GM23338 (cell line): ENCODE measurements at regions not wholly inside any gene's neighbourhood (a gene's known extent, or its start where the extent isn't known, plus 50 kb on each side); places are given as distances from the start of the nearest gene placed in this dataset.

Experiments used
- ATAC-seq: fragments of 200-7000 bp; cut with Tn5 transposase; 3 replicates; pipeline ENCODE4 v1.9.1; 2020
- DNase-seq: peaks from one replicate; pipeline ENCODE4 v3.0.0-alpha.2; 2015; ENCODE audit warnings: low spot score
- H2AFZ ChIP-seq: fragments of 200-600 bp; sonication (generic); 2 replicates; pipeline ENCODE4 v1.8.0; 2016; ENCODE audit warnings: antibody characterized with exemption, mild to moderate bottlenecking, moderate library complexity
- H3F3A ChIP-seq: fragments of 200-600 bp; sonication (generic); replicated peaks from 2 replicates; pipeline ENCODE4 v1.8.0; 2017; ENCODE audit warnings: antibody characterized with exemption, mixed run types, low read depth
- H3K27ac ChIP-seq: fragments of 200-600 bp; sonication (generic); 2 replicates; pipeline ENCODE4 v1.6.1; 2016; ENCODE audit warnings: low read depth
- H3K27me3 ChIP-seq: fragments of 200-600 bp; sonication (generic); 2 replicates; pipeline ENCODE4 v1.8.0; 2016; ENCODE audit warnings: mild to moderate bottlenecking, mixed run types, moderate library complexity; ENCODE audit not compliant: insufficient read depth
- H3K36me3 ChIP-seq: fragments of 200-600 bp; sonication (generic); 2 replicates; pipeline ENCODE4 v1.8.0; 2016; ENCODE audit warnings: mild to moderate bottlenecking; ENCODE audit not compliant: insufficient read depth
- H3K4me1 ChIP-seq: fragments of 200-600 bp; sonication (generic); 2 replicates; pipeline ENCODE4 v1.8.0; 2016; ENCODE audit warnings: mild to moderate bottlenecking, moderate library complexity; ENCODE audit not compliant: insufficient read depth
- H3K4me2 ChIP-seq: fragments of 200-600 bp; sonication (generic); 2 replicates; pipeline ENCODE4 v1.7.1; 2017; ENCODE audit warnings: mixed run types
- H3K4me3 ChIP-seq: fragments of 200-600 bp; sonication (generic); 2 replicates; pipeline ENCODE4 v1.6.1; 2016; ENCODE audit warnings: mixed run types
- H3K79me2 ChIP-seq: fragments of 200-600 bp; sonication (generic); replicated peaks from 2 replicates; pipeline ENCODE4 v1.8.0; 2017; ENCODE audit warnings: mild to moderate bottlenecking; ENCODE audit not compliant: insufficient read depth
- H3K9me2 ChIP-seq: fragments of 200-600 bp; sonication (generic); 2 replicates; pipeline ENCODE4 v1.8.0; 2017; ENCODE audit not compliant: insufficient read depth
- H4K20me1 ChIP-seq: fragments of 200-600 bp; sonication (generic); replicated peaks from 2 replicates; pipeline ENCODE4 v1.8.0; 2017; ENCODE audit warnings: mild to moderate bottlenecking; ENCODE audit not compliant: insufficient read depth
- H3K27ac Mint-ChIP-seq: 2 replicates; pipeline ENCODE4 v1.8.0; 2020; ENCODE audit warnings: inconsistent platforms, mild to moderate bottlenecking, moderate library complexity, mixed read lengths
- H3K27me3 Mint-ChIP-seq: 3 replicates; pipeline ENCODE4 v1.8.0; 2022; ENCODE audit warnings: low read depth, mild to moderate bottlenecking, moderate library complexity, mixed read lengths, inconsistent platforms; ENCODE audit not compliant: insufficient read depth, poor library complexity
- H3K36me3 Mint-ChIP-seq: 3 replicates; pipeline ENCODE4 v1.8.0; 2021; ENCODE audit warnings: low read depth, mild to moderate bottlenecking, inconsistent platforms, moderate library complexity, mixed read lengths
- H3K4me1 Mint-ChIP-seq: 3 replicates; pipeline ENCODE4 v1.8.0; 2020; ENCODE audit warnings: mild to moderate bottlenecking, inconsistent platforms, mixed read lengths
- H3K4me3 Mint-ChIP-seq: 3 replicates; pipeline ENCODE4 v1.8.0; 2021; ENCODE audit warnings: moderate library complexity, mild to moderate bottlenecking, inconsistent platforms, mixed read lengths
- H3K9me3 Mint-ChIP-seq: 3 replicates; pipeline ENCODE4 v1.8.0; 2020; ENCODE audit warnings: moderate library complexity, mild to moderate bottlenecking, inconsistent platforms, mixed read lengths
- CREB1 ChIP-seq: fragments of 250-450 bp; sonication (Bioruptor Pico); IDR thresholded peaks from 2 replicates; pipeline ENCODE4 v1.5.0; 2020; ENCODE audit warnings: low read depth, mild to moderate bottlenecking, moderate library complexity
- CTCF ChIP-seq, 2 experiments: fragments of 200-600 bp in 1 of 2; sonication (generic) in 1 of 2; conservative IDR thresholded peaks; 2 replicates each; pipeline versions ENCODE4 v1.5.1 to v1.6.1; 2016 to 2017; ENCODE audit warnings: antibody characterized with exemption in 2 of 2, low read depth in 2 of 2, mild to moderate bottlenecking in 2 of 2, moderate library complexity in 1 of 2
- ETS1 ChIP-seq: IDR thresholded peaks from 2 replicates; pipeline ENCODE4 v1.6.1; 2016; ENCODE audit warnings: antibody characterized with exemption
- EZH2 ChIP-seq: fragments of 200-600 bp; sonication (generic); IDR thresholded peaks from one replicate; pipeline ENCODE4 v1.8.0; 2017; ENCODE audit warnings: antibody characterized with exemption, mild to moderate bottlenecking, low read depth; ENCODE audit not compliant: unreplicated experiment
- EZH2phosphoT487 ChIP-seq: fragments of 200-600 bp; sonication (generic); IDR thresholded peaks from one replicate; pipeline ENCODE4 v1.8.1; 2018; ENCODE audit warnings: antibody characterized with exemption; ENCODE audit not compliant: unreplicated experiment
- JUNB ChIP-seq: IDR thresholded peaks from one replicate; pipeline ENCODE4 v1.6.1; 2016; ENCODE audit warnings: antibody characterized with exemption; ENCODE audit not compliant: unreplicated experiment
- NANOG ChIP-seq: IDR thresholded peaks from 2 replicates; pipeline ENCODE4 v1.6.1; 2016; ENCODE audit warnings: antibody characterized with exemption, borderline replicate concordance
- POLR2AphosphoS5 ChIP-seq: IDR thresholded peaks from 2 replicates; pipeline ENCODE4 v1.6.1; 2016; ENCODE audit warnings: antibody characterized with exemption, low read depth
- REST ChIP-seq: IDR thresholded peaks from one replicate; pipeline ENCODE4 v1.6.1; 2018; ENCODE audit warnings: antibody characterized with exemption; ENCODE audit not compliant: unreplicated experiment
- STAT1 ChIP-seq: IDR thresholded peaks from one replicate; pipeline ENCODE4 v1.6.1; 2016; ENCODE audit warnings: antibody characterized with exemption; ENCODE audit not compliant: unreplicated experiment
- ZNF114 ChIP-seq: fragments of 250-450 bp; sonication (Bioruptor Pico); IDR thresholded peaks from 2 replicates; pipeline ENCODE4 v1.5.0; 2020; ENCODE audit warnings: mild to moderate bottlenecking, moderate library complexity
- ZNF331 ChIP-seq: fragments of 250-450 bp; sonication (Bioruptor Pico); IDR thresholded peaks from 2 replicates; pipeline ENCODE4 v1.5.0; 2020; ENCODE audit warnings: low read depth, mild to moderate bottlenecking, moderate library complexity
- ZNF462 ChIP-seq: fragments of 250-450 bp; sonication (Bioruptor Pico); IDR thresholded peaks from 2 replicates; pipeline ENCODE4 v1.5.0; 2020; ENCODE audit warnings: mild to moderate bottlenecking, moderate library complexity

GRCh38 chr14:76307786-76308780 is 67.9 kb upstream of the ESRRB start:
- Histone ChIP-seq H3K4me3 (no peak overlapping the region), H3K4me2 (no peak overlapping the region), H3K27ac (no peak overlapping the region), H3K36me3 (no peaks in the 10 kb centered on the region), H3K79me2 (no peaks in the 10 kb centered on the region), H3K27me3 (peaks cover 39% of the 10 kb centered on the region), H3F3A (0 out of 2 replicates have a peak, but pooled peaks cover 3% of the 10 kb centered on the region), H3K4me1 (peaks cover 35% of the 10 kb centered on the region), H3K9me2 (no peaks in the 10 kb centered on the region), H2AFZ (no peak overlapping the region; the same call in 1 of the 2 replicates), H4K20me1 (no peaks in the 10 kb centered on the region)
- DNase-seq (no peak), ATAC-seq (no peak)
- H3K4me1 Mint-ChIP-seq: peaks cover 45% of the 10 kb centered on the region
- no peaks in the 10 kb centered on the region for H3K9me3 Mint-ChIP-seq
- TF ChIP-seq POLR2AphosphoS5: no peak
- TF ChIP-seq NANOG: no peak
- TF ChIP-seq EZH2: no peak
- TF ChIP-seq ZNF462 (CRISPR knock-in tag): no peak
- TF ChIP-seq EZH2phosphoT487: no peak
- TF ChIP-seq ZNF114: no peak
- TF ChIP-seq STAT1: no peak
- no peak for TF ChIP-seq JUNB
- TF ChIP-seq ETS1: no peak
- no peak for TF ChIP-seq ZNF331 (CRISPR knock-in tag)
- no peak for TF ChIP-seq CTCF (conservative IDR thresholded peaks at IDR 0.05; ENCODE audit: low read depth in 2 of 2)
- no peak for TF ChIP-seq REST
- TF ChIP-seq CREB1 (CRISPR knock-in tag): no peak
- no peaks in the 10 kb centered on the region for H3K36me3 Mint-ChIP-seq
- no peak overlapping the region for H3K4me3 Mint-ChIP-seq
- H3K27ac Mint-ChIP-seq: no peak overlapping the region
- peaks cover 43% of the 10 kb centered on the region for H3K27me3 Mint-ChIP-seq
